Suppressor macrophage treated with lipopolysaccharide for 4 hours (primary cell): ENCODE measurements at regions not wholly inside any gene's neighbourhood (a gene's known extent, or its start where the extent isn't known, plus 50 kb on each side); places are given as distances from the start of the nearest gene placed in this dataset.
"Not testable (repeated sequence)": the region's sequence is repeated elsewhere in the genome, so short reads cannot be mapped to it uniquely, and the experiment has no call there.

Experiments
- DNase-seq: peaks from one replicate; pipeline ENCODE4 v3.0.0-alpha.2; 2020

- DNase-seq = no peak
Measured at GRCh38 chr7:33792547-33793105, 112.7 kb upstream of the BMPER start.

DNA sequence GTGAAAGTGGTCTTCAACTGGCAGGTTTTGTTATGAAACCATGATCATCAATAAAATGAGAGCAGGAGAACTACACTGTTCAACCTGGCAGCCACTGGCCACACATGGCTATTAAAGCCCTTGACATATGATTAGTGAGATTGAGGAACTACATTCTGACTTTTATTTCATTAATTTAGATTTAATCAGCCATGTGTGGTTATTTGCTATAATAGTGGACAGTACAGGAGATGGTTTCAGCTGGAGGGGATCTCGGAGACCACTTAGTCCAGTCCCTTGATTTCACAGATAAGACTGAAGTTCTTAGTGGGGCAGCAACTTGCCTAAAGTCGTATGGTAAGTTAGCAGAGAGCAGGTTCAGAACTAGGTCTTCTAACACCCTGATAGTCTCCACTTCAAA, 111.7 kb upstream of the BMPER start:
- no peak for DNase-seq

DNA sequence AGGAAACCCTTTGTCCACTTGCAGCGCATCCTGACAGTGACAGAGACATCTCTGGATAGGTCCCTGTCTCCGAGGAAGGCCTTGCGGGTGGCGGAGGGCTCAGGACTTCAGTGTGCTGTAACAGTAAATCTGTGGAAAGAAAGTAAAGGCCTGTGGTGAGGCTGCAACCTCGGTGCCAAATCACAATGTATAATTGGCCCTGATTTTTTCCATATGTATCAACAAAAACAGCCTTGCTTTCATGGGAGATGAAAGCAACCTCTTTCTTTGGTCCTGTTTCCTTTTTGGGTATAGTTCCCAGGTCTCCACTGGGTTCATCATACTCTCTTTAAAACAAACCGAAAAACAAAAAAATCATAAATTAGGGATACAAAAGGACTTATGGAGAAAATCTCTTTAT, 110.9 kb upstream of the BMPER start:
- no peak for DNase-seq

DNA sequence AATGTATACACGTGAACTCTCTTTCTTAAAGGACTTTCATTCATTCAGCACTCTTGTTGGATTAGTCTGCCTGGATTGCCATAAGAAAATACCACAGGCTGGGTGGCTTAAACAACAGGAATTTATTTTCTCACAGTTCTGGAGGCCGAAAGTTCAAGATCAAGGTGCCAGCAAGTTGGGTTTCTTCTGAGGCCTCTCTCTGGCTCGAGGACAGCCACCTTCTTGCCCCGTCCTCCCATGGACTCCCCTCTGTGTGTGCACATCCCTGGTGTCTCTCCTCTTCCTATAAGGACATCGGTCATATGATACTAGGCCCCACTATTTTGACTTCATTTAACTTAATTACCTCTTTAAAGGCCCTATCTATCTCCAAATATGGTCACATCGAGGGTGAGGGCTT, 110.4 kb upstream of the BMPER start:
- DNase-seq = no peak

DNA sequence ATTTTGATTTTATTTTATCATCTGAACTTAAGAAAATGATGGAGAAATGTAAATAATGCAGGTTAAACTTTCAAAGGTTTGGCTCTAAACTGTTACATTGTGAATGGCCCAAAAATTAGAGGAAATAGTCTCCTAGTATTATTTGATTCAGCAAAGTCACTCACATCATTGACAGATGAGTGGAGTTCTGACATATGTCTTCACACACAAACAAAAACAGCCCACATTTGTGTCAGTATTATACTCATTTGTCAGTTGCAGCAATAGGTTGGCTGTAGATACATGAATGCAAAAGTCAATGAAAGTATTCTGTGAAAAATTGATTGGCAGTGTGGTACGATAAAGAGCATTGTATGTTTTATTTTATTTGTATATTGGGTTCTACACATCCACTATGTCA, 108.8 kb upstream of the BMPER start:
- DNase-seq = no peak

- not testable (repeated sequence) for DNase-seq
Measured at GRCh38 chr7:33797512-33797911, 107.8 kb upstream of the BMPER start.

DNA sequence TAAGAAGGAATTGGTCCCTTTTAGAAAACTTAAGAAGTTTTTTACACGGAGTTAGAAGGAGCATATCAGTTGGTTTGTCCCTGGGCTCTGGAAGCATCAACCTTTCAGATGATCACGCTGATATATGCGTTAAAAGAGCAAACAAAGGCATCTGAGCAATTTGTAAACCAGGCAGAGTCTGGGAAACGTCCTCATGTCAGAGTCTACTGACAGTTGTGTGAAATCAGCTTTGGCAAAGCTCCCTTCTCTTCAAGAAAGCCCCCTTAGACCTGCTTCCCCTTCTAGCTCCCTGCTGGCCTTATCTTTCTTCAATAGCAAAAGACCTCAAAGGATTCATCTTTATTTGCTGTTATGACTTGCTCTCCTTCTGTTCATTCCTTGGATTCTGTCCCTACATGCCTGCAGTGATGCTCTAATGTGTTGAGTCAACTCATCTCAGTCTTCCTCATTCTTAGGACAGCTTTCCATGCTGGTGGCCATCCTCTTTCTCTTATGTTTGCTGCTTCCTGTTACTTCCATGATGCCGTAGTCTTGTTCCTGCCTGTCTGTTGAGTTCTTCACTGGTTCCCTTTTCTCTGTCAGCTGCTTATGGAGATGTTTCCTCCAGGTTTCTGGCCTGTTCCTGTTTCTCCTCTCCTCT, 106.5 kb upstream of the BMPER start:
- DNase-seq = no peak

DNA sequence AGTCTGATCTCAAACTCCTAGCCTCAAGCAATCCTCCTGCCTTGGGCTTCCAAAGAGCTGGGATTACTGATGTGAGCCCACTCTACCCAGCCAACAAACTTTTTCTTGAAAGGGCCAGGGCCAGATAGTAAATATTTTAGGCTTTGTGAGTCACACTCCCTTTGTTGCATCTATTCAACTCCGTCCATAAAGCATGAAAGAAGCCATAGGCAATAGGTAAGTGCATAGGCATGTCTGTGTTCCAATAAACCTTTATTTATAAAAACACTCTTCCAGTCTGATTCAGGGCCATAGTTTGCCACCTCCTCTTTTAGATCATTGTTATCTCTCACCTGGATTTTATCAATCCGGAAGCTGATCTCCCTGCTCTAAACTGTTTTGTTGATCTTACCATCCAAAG, 105.6 kb upstream of the BMPER start:
- DNase-seq = no peak

DNA sequence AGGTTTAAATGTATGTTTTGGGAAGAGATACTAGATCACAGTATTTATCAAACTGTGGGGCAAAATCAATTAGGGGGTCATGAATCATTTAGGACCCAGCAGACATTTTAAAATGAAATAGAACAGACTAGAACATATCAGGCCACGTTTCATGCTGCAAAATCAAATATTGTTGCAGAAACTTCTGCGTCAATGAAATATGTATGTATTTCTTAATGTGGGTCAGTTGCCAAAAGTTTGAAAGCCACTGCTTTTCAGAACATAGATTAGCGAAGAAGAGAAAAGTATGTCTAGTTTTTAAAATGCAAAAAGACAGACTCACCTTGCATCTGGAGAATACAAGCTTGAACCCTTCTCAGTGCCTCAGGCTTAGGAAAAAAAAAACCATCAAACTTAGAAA, 102.7 kb upstream of the BMPER start:
- DNase-seq = no peak

GRCh38 chr7:33804140-33804660, 101.1 kb upstream of the BMPER start:
- DNase-seq = no peak

DNA sequence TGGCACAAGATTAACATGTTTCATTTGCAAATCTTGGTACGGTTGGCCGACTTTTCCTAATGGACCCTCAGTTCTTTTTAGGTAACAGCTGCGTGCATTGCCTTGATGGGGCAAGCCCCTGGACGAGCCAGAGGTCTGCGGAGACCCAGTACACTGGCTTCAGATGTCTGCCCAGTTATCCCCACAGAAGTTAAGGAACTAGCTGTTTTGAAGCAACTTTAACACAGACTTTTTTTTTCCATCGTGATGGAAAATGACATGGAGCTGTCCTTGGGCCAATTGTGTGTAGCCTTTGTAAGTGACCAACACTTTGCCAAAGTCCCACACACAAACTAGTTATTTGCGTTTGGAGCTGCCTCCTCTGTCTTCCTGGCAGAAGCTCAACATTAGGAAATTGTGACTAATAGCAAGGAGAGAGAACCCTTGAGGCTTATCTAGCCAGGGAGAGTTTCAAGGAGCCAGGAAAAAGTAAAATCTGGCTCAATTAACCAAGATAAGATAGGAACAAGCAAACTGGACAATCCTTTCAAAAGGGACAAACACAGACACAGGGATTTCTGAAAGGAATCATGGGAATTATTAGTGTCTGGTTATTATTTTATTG, 99.6 kb upstream of the BMPER start:
- DNase-seq = no peak

- no peak for DNase-seq
Measured at GRCh38 chr7:33806298-33807154, 98.8 kb upstream of the BMPER start.

GRCh38 chr7:33807155-33807530, 98.2 kb upstream of the BMPER start:
- DNase-seq = no peak

- DNase-seq = no peak
Measured at GRCh38 chr7:33807779-33808482, 97.4 kb upstream of the BMPER start.

DNA sequence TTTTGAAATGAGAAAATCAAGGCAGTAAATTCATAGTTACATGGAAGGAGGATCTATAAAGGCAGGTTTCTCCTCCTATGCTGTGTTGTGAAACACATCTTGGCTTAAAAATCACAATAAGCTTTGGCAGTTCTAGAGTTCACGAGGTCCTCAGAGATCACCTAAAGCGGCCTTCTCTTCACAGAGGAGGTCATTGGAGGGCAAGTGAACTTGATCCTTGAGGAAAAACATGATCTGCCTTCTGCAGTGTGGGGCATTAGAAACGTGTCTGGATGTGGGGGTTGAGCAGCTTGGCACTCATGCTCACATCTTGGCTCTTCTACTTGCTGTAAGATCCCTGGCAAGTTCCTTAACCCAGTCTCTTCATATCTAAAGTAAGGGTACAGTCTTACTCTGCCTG, 96.1 kb upstream of the BMPER start:
- no peak for DNase-seq

DNA sequence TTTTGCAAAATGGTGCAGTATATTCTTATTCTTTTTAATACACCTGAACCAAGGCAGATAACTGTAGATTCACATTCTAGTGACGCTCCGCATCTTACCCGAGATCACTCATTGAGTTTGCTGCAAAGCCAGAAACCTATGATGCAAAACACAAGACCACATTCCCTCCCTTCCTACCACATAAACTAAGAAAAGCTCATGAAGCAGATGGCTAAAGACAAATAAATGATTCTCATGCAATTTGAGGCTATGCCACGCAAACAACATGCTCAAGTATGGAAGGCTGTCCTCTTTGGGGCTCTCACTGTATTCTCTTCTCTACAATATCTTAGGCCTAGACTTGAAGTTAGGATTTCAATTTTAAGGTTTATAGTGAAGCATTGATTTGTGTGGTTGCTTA, 95.0 kb upstream of the BMPER start:
- DNase-seq = no peak

DNA sequence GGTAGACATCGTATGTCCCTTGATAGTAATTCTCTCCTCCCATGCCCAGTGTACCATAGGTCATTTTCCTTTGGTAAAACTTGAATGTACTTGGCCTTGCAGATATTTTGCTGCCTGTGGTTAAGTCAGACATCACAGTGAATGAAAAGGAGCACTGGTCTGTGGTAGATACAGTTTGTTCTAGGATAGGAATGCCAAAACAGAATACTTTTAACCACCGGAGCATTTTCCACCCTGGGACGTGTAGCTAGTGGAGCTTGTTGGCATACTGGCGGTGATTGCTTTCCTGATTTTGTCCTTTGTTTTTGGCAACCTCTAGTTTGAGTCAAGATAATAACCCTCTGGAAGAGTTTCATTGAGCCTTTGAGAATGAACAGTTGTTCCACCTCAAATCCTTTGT, 92.0 kb upstream of the BMPER start:
- DNase-seq = no peak

GRCh38 chr7:33814400-33814799, 90.9 kb upstream of the BMPER start:
- DNase-seq = no peak

GRCh38 chr7:33814936-33815335, 90.4 kb upstream of the BMPER start:
- DNase-seq = no peak

DNA sequence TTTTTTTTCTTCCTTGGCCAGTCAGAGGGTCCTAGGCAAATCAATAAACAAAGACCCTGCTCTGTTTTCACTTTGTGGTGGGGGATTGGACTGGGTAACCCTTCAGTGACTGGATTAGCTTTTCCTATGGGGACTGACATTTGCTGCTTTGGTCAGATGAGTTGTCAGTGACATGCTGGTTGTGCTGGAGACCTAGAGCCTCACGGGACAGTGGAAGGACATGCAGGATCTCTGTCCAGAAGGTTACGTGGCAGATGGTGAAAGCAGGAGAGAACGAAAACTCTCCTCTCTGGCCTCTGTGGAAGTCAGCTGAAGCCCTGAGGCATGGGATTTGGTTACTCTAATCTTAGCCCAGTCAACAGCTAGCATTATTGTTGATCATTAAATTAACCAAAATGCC, 90.0 kb upstream of the BMPER start:
- DNase-seq = no peak

- DNase-seq = no peak
Measured at GRCh38 chr7:33816106-33816505, 89.2 kb upstream of the BMPER start.

DNA sequence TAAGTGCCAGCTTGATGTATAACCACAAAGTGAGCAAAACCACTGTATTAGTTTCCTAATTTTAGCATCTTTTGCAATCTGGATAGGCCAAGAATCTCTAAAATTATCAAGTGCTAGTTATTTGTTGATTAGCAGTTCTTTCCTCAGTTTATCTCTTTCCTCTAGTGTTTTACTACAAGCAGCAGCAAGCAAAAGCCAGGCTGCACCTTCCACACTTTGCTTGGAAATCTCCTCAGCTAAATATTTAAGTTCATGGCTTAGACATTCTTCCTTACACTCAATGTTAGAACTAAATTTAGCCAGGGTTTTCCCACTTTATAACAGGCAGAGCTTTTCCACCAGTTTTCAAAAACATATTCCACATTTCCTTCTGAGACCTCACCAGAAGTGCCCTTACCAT, 85.7 kb upstream of the BMPER start:
- DNase-seq = no peak

DNA sequence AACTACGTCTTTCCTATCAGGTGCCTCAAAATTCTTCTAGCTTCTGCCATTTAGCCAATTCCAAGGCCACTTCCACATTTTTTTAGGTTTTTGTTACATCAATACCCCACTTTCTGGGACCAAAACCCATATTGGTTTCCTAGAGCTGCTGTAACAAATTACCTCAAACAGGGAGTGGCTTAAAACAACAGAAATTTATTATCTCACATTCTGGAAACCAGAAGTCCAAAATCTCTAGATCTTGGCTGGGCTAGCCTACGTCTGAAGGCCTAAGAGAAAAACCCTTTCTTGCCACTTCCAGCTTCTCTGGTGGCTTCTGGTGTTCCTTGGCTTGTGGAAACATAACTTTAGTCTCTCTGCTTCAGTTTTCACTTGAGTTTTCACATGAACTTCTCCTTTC, 85.1 kb upstream of the BMPER start:
- no peak for DNase-seq
